ENCODE measurements at regions not wholly inside any gene's neighbourhood (a gene's known extent, or its start where the extent isn't known, plus 50 kb on each side); places are given as distances from the start of the nearest gene placed in this dataset.

- TF ChIP-seq CTCF (IDR thresholded peaks at IDR 0.05) (no peak), ZFX (IDR thresholded peaks at IDR 0.05; ENCODE audit: borderline replicate concordance) (no peak)
- H3K27ac ChIP-seq = no peak overlapping the region
These were observed 126.5 kb upstream of the NBEA start for GRCh38 chr13:34815526-34815925.

- TF ChIP-seq CTCF (IDR thresholded peaks at IDR 0.05) (no peak), ZFX (IDR thresholded peaks at IDR 0.05; ENCODE audit: borderline replicate concordance) (no peak)
- H3K27ac ChIP-seq = no peak overlapping the region
These were observed 125.7 kb upstream of the NBEA start for GRCh38 chr13:34816245-34816884.

DNA sequence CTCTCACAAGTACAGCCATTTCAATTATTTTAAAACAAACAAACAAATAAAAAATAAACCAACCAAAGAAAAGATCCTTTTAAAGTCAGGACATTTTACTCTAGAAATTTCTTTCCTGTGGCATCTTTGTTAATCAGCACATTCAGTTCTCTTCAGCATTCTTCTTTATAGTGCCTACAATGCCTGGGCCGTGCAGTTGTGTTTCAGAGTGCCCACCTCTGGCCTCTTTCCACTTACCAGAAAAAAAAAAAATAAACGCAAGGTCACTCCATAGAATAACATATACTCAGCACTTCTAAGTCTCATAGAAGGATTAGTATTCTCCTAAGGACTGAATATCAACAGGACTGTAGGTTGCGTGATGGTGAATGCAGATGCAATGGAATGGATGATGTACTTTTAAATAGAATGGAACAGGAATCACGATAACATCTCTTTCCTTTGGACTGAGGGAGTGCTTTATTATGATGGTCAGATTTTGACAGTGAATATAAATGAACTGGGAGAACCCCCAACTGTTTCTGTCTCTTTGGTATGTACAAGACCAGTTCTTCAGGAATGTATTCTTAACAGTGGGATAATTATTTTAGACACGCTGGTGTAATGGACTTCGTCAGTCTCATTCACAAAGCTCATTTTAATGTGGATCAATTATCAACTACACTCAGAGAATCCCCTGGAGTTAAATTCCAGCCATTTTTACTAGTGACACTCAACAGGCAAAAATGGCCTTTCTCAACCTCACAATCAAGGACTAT, 125.0 kb upstream of the NBEA start:
- H3K27ac ChIP-seq = no peak overlapping the region
- TF ChIP-seq CTCF (IDR thresholded peaks at IDR 0.05) = no peak
- TF ChIP-seq ZFX (IDR thresholded peaks at IDR 0.05; ENCODE audit: borderline replicate concordance) = no peak

DNA sequence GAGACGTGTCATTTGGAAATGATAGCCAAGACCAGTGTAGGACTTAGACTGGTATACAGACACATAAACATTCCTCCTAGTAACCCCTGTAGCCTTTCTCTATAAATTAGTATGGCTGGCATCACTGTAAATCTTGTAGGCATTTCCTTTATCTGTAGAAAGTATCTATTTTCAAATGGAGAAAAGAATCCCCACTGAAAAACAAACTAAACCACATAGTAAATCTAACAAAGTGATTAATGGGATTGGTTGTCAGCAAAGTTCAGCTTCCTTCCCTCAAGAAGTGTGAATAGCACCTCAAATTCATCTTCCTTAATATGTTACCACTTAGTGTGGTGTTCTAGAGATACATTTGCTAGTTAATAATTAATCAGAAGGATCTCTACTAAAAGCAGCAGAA, 119.4 kb upstream of the NBEA start:
- no peak overlapping the region for H3K27ac ChIP-seq
- TF ChIP-seq ZFX (IDR thresholded peaks at IDR 0.05; ENCODE audit: borderline replicate concordance) = no peak
- TF ChIP-seq CTCF (IDR thresholded peaks at IDR 0.05) = no peak

- TF ChIP-seq ZFX (IDR thresholded peaks at IDR 0.05; ENCODE audit: borderline replicate concordance) = no peak
- TF ChIP-seq CTCF (IDR thresholded peaks at IDR 0.05) = no peak
These were observed 115.6 kb upstream of the NBEA start for GRCh38 chr13:34826432-34826831.

DNA sequence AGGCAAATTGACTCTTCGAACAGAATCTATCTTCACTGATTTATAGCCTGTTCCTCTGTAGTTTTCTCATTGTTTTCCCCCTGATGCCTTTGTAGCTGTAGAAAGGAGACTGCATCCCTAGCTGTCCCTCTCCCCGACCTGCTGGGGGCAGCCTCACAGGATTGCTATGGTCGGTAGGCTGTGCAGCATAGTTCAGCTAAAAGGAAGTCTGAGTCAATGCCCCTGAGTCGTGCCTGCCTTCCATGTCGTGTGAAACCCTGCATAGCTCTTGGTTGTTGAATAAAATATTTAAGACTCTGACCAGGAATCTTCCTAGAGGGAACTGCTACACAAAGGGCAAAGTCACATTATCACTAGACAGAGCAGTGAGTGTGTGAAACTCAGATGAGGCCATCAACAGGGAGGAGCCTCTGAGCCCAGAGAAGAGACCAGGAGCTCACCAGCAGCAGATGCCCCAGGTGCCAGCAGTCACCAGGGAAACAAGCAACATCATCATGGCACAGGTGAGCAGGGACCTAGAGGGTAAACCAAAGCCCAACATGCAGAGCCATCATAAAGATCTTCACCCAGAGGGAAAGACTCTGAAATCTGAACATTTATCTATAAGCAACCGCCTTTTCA, 108.4 kb upstream of the NBEA start:
- H3K27ac ChIP-seq = no peak overlapping the region
- TF ChIP-seq ZFX (IDR thresholded peaks at IDR 0.05; ENCODE audit: borderline replicate concordance) (no peak), CTCF (IDR thresholded peaks at IDR 0.05) (peak; percentile 22; the same call in 1 of the 2 replicates)

More at GRCh38 chr13:34826432-34826831, 115.6 kb upstream of the NBEA start:
- peak overlapping the region; percentile 25; the same call in 1 of the 2 replicates for H3K27ac ChIP-seq

GRCh38 chr13:34842466-34842865, 99.6 kb upstream of the NBEA start:
- no peak overlapping the region for H3K27ac ChIP-seq
- no peak for TF ChIP-seq CTCF (IDR thresholded peaks at IDR 0.05)
- no peak for TF ChIP-seq ZFX (IDR thresholded peaks at IDR 0.05; ENCODE audit: borderline replicate concordance)

Data from 22Rv1 (cell line).